WTC11 (cell line): ENCODE measurements at regions not wholly inside any gene's neighbourhood (a gene's known extent, or its start where the extent isn't known, plus 50 kb on each side); places are given as distances from the start of the nearest gene placed in this dataset.

ENCODE experiments used
- ATAC-seq: fragments of 200-7000 bp; cut with Tn5 transposase; 2 replicates; pipeline ENCODE4 v1.10.0; 2021; ENCODE audit warnings: mild to moderate bottlenecking, moderate library complexity
- CTCF ChIA-PET: fragments of 300-600 bp; sonication (Branson Sonifier 250); formaldehyde crosslinking; loops from one replicate; lab custom pipeline; 2021; ENCODE audit warnings: antibody characterized with exemption; lab: Charles Lee
- POLR2A ChIA-PET: fragments of 350-600 bp; sonication (Branson Sonifier 250); formaldehyde crosslinking; loops from one replicate; lab custom pipeline; 2021; ENCODE audit warnings: antibody characterized with exemption; lab: Charles Lee
- DNase-seq: peaks from one replicate; pipeline ENCODE4 v3.0.0; 2021; ENCODE audit warnings: low spot score
- H3K27ac Mint-ChIP-seq: 2 replicates; pipeline ENCODE4 v1.8.0; 2021; ENCODE audit warnings: mixed read lengths
- H3K27me3 Mint-ChIP-seq: 2 replicates; pipeline ENCODE4 v1.8.0; 2021; ENCODE audit warnings: low read depth, mild to moderate bottlenecking, moderate library complexity, mixed read lengths
- H3K36me3 Mint-ChIP-seq: 2 replicates; pipeline ENCODE4 v1.8.0; 2021; ENCODE audit warnings: mixed read lengths
- H3K4me1 Mint-ChIP-seq: 2 replicates; pipeline ENCODE4 v1.8.0; 2022; ENCODE audit warnings: mixed read lengths
- H3K4me3 Mint-ChIP-seq: 2 replicates; pipeline ENCODE4 v1.8.0; 2021; ENCODE audit warnings: mild to moderate bottlenecking, moderate library complexity, mixed read lengths
- H3K9me3 Mint-ChIP-seq: 2 replicates; pipeline ENCODE4 v1.8.0; 2021; ENCODE audit warnings: mixed read lengths
- CBFB ChIP-seq: sonication (generic); formaldehyde crosslinking; IDR thresholded peaks from 2 replicates; pipeline ENCODE4 v1.8.1; 2022; ENCODE audit warnings: mild to moderate bottlenecking, low read depth, missing genetic modification reagents
- ELF4 ChIP-seq: sonication (generic); formaldehyde crosslinking; IDR thresholded peaks from 2 replicates; pipeline ENCODE4 v1.8.1; 2022; ENCODE audit warnings: low read depth, mild to moderate bottlenecking, moderate library complexity, missing genetic modification reagents
- ESRRA ChIP-seq: sonication (generic); formaldehyde crosslinking; IDR thresholded peaks from 2 replicates; pipeline ENCODE4 v1.8.1; 2022; ENCODE audit warnings: mild to moderate bottlenecking, missing genetic modification reagents, borderline replicate concordance
- HMGA2 ChIP-seq: fragments of 250-450 bp; sonication (Bioruptor Pico); IDR thresholded peaks from 2 replicates; pipeline ENCODE4 v1.4.0; 2021; ENCODE audit warnings: mild to moderate bottlenecking, moderate library complexity
- JAZF1 ChIP-seq: fragments of 250-450 bp; sonication (Bioruptor Pico); IDR thresholded peaks from 2 replicates; pipeline ENCODE4 v1.9.0; 2021; ENCODE audit warnings: moderate library complexity, mild to moderate bottlenecking, inconsistent platforms
- MXD4 ChIP-seq: fragments of 250-450 bp; sonication (Bioruptor Pico); IDR thresholded peaks from 2 replicates; pipeline ENCODE4 v1.8.0; 2021; ENCODE audit warnings: mild to moderate bottlenecking, moderate library complexity, borderline replicate concordance
- MYBL2 ChIP-seq: sonication (generic); formaldehyde crosslinking; IDR thresholded peaks from 2 replicates; pipeline ENCODE4 v1.8.1; 2023; ENCODE audit warnings: mild to moderate bottlenecking, moderate library complexity, missing genetic modification reagents
- RELA ChIP-seq: sonication (generic); formaldehyde crosslinking; IDR thresholded peaks from 2 replicates; pipeline ENCODE4 v1.8.1; 2022; ENCODE audit warnings: missing genetic modification reagents, mild to moderate bottlenecking, borderline replicate concordance
- ZNF219 ChIP-seq: sonication (generic); formaldehyde crosslinking; IDR thresholded peaks from 2 replicates; pipeline ENCODE4 v1.8.0; 2023; ENCODE audit warnings: missing genetic modification reagents, mild to moderate bottlenecking, borderline replicate concordance
- ZNF263 ChIP-seq: sonication (generic); formaldehyde crosslinking; IDR thresholded peaks from 2 replicates; pipeline ENCODE4 v1.8.1; 2022; ENCODE audit warnings: low read depth, mild to moderate bottlenecking, moderate library complexity, missing genetic modification reagents
- TF ChIP-seq, protein P1 (sequence below): sonication (generic); formaldehyde crosslinking; IDR thresholded peaks from 2 replicates; pipeline ENCODE4 v1.8.0; 2023; ENCODE audit warnings: missing genetic modification reagents, mild to moderate bottlenecking, borderline replicate concordance
- TF ChIP-seq, protein P2 (sequence below): fragments of 250-450 bp; sonication (Bioruptor Pico); conservative IDR thresholded peaks from 2 replicates; pipeline ENCODE4 v1.9.0; 2021; ENCODE audit warnings: mild to moderate bottlenecking
- TF ChIP-seq, protein P3 (sequence below): sonication (generic); formaldehyde crosslinking; conservative IDR thresholded peaks from 2 replicates; pipeline ENCODE4 v1.8.1; 2022; ENCODE audit warnings: mild to moderate bottlenecking, missing genetic modification reagents
- TF ChIP-seq, protein P4 (sequence below): sonication (generic); formaldehyde crosslinking; IDR thresholded peaks from 2 replicates; pipeline ENCODE4 v1.8.1; 2022; ENCODE audit warnings: mild to moderate bottlenecking, moderate library complexity, missing genetic modification reagents
- TF ChIP-seq, protein P5 (sequence below): sonication (generic); formaldehyde crosslinking; IDR thresholded peaks from 2 replicates; pipeline ENCODE4 v1.8.1; 2023; ENCODE audit warnings: mild to moderate bottlenecking, missing genetic modification reagents, borderline replicate concordance
- TF ChIP-seq, protein P6 (sequence below): sonication (generic); formaldehyde crosslinking; IDR thresholded peaks from 2 replicates; pipeline ENCODE4 v1.8.1; 2023; ENCODE audit warnings: mild to moderate bottlenecking, missing genetic modification reagents, moderate library complexity
- TF ChIP-seq, protein P7 (sequence below): sonication (generic); formaldehyde crosslinking; IDR thresholded peaks from 2 replicates; pipeline ENCODE4 v1.8.1; 2023; ENCODE audit warnings: mild to moderate bottlenecking, missing genetic modification reagents, moderate library complexity

DNA sequence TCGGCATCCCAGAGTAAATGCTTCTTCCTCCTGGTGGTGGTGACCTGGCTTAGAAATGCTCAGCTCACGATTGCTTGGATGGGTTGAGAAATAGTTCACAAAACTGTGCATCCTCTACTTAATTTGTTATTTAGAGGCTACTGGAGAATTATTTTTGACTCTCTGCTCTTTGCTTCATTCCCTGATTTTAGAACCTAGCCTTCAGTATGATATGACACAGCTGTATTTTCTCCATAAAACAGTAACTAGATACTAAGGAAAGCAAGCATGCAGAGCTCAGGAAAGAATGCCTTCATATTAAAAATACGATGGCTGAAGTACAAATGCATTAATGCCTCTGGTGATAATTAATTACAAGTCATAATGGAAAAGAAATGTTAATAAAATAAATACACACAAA is 602.0 kb upstream of the COBL start (continued):
- TF ChIP-seq, protein P1, sequence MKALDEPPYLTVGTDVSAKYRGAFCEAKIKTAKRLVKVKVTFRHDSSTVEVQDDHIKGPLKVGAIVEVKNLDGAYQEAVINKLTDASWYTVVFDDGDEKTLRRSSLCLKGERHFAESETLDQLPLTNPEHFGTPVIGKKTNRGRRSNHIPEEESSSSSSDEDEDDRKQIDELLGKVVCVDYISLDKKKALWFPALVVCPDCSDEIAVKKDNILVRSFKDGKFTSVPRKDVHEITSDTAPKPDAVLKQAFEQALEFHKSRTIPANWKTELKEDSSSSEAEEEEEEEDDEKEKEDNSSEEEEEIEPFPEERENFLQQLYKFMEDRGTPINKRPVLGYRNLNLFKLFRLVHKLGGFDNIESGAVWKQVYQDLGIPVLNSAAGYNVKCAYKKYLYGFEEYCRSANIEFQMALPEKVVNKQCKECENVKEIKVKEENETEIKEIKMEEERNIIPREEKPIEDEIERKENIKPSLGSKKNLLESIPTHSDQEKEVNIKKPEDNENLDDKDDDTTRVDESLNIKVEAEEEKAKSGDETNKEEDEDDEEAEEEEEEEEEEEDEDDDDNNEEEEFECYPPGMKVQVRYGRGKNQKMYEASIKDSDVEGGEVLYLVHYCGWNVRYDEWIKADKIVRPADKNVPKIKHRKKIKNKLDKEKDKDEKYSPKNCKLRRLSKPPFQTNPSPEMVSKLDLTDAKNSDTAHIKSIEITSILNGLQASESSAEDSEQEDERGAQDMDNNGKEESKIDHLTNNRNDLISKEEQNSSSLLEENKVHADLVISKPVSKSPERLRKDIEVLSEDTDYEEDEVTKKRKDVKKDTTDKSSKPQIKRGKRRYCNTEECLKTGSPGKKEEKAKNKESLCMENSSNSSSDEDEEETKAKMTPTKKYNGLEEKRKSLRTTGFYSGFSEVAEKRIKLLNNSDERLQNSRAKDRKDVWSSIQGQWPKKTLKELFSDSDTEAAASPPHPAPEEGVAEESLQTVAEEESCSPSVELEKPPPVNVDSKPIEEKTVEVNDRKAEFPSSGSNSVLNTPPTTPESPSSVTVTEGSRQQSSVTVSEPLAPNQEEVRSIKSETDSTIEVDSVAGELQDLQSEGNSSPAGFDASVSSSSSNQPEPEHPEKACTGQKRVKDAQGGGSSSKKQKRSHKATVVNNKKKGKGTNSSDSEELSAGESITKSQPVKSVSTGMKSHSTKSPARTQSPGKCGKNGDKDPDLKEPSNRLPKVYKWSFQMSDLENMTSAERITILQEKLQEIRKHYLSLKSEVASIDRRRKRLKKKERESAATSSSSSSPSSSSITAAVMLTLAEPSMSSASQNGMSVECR (CRISPR knock-in tag), result no peak
- TF ChIP-seq, protein P2, sequence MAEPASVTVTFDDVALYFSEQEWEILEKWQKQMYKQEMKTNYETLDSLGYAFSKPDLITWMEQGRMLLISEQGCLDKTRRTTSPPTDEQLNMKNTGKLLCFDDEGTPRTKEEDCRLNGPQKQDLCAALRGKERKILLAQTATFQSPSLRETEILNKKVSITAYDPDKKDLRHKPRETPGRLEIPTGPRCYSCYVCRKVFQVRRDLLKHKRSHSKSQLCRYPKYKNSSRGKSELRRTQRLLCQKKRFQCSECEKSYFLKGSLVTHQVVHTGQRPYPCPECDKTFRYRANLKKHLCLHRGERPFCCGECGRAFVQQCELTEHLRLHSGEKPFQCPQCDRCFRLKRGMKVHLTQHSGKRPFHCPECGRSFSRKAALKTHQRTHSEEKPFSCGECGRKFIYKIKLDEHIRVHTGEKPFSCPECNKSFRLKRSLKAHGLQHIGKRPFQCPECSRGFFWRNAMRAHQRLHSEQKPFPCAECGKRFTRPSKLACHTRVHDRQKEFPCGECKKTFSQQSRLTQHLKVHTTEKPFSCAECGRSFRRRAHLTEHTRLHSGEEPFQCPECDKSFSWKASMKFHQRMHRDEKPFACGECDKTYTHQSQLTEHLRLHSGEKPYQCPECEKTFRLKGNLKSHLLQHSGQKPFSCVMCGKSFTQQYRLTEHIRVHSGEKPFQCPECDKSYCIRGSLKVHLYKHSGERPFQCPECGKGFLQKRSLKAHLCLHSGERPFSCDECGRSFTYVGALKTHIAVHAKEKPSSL (CRISPR knock-in tag), result no peak
- TF ChIP-seq ELF4 (no peak), ZNF219 (CRISPR knock-in tag) (no peak)
- TF ChIP-seq, protein P3, sequence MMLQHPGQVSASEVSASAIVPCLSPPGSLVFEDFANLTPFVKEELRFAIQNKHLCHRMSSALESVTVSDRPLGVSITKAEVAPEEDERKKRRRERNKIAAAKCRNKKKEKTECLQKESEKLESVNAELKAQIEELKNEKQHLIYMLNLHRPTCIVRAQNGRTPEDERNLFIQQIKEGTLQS (CRISPR knock-in tag), result no peak
- TF ChIP-seq, all 79 proteins: peak for 0

DNA sequence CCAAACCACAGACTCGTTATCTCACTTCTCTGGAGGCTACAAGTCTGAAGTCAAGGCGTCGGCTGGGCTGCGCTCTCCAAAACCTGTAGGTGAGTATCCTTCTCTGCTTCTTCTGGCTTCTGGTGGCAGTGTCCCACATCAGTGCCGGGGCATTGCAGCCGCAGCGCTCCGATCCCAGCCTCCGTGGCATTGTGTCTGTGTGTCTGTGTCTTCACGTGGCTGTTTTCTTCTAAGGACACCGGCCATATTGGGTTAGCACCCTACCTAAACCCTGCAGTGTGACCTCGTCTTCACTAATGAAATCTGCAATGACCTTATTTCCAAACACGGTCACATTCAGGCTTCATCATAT is 584.9 kb upstream of the COBL start:
- H3K27ac Mint-ChIP-seq, result no peak overlapping the region
- POLR2A ChIA-PET, result no interaction called here
- no peaks in the 10 kb centered on the region; the same call in 1 of the 2 replicates for H3K27me3 Mint-ChIP-seq
- ATAC-seq, result no peak
- H3K9me3 Mint-ChIP-seq, result peaks cover 13% of the 10 kb centered on the region
- CTCF ChIA-PET, result no interaction called here
- 0 out of 2 replicates have a peak, but pooled peaks cover 3% of the 10 kb centered on the region for H3K4me1 Mint-ChIP-seq
- H3K36me3 Mint-ChIP-seq, result no peaks in the 10 kb centered on the region
- H3K4me3 Mint-ChIP-seq, result no peak overlapping the region
- DNase-seq, result no peak
- TF ChIP-seq, protein P4, sequence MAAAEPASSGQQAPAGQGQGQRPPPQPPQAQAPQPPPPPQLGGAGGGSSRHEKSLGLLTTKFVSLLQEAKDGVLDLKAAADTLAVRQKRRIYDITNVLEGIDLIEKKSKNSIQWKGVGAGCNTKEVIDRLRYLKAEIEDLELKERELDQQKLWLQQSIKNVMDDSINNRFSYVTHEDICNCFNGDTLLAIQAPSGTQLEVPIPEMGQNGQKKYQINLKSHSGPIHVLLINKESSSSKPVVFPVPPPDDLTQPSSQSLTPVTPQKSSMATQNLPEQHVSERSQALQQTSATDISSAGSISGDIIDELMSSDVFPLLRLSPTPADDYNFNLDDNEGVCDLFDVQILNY (CRISPR knock-in tag), result no peak
- TF ChIP-seq, protein P5, sequence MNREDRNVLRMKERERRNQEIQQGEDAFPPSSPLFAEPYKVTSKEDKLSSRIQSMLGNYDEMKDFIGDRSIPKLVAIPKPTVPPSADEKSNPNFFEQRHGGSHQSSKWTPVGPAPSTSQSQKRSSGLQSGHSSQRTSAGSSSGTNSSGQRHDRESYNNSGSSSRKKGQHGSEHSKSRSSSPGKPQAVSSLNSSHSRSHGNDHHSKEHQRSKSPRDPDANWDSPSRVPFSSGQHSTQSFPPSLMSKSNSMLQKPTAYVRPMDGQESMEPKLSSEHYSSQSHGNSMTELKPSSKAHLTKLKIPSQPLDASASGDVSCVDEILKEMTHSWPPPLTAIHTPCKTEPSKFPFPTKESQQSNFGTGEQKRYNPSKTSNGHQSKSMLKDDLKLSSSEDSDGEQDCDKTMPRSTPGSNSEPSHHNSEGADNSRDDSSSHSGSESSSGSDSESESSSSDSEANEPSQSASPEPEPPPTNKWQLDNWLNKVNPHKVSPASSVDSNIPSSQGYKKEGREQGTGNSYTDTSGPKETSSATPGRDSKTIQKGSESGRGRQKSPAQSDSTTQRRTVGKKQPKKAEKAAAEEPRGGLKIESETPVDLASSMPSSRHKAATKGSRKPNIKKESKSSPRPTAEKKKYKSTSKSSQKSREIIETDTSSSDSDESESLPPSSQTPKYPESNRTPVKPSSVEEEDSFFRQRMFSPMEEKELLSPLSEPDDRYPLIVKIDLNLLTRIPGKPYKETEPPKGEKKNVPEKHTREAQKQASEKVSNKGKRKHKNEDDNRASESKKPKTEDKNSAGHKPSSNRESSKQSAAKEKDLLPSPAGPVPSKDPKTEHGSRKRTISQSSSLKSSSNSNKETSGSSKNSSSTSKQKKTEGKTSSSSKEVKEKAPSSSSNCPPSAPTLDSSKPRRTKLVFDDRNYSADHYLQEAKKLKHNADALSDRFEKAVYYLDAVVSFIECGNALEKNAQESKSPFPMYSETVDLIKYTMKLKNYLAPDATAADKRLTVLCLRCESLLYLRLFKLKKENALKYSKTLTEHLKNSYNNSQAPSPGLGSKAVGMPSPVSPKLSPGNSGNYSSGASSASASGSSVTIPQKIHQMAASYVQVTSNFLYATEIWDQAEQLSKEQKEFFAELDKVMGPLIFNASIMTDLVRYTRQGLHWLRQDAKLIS, result no peak
- TF ChIP-seq HMGA2 (CRISPR knock-in tag) (no peak), CBFB (CRISPR knock-in tag) (no peak), ZNF263 (no peak), RELA (CRISPR knock-in tag) (no peak), MXD4 (CRISPR knock-in tag) (no peak), ESRRA (CRISPR knock-in tag) (no peak), MYBL2 (CRISPR knock-in tag) (no peak), JAZF1 (CRISPR knock-in tag) (no peak)
- TF ChIP-seq, protein P3 (CRISPR knock-in tag), result no peak
- TF ChIP-seq, protein P6, sequence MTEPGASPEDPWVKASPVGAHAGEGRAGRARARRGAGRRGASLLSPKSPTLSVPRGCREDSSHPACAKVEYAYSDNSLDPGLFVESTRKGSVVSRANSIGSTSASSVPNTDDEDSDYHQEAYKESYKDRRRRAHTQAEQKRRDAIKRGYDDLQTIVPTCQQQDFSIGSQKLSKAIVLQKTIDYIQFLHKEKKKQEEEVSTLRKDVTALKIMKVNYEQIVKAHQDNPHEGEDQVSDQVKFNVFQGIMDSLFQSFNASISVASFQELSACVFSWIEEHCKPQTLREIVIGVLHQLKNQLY (CRISPR knock-in tag), result no peak
- TF ChIP-seq, protein P7, sequence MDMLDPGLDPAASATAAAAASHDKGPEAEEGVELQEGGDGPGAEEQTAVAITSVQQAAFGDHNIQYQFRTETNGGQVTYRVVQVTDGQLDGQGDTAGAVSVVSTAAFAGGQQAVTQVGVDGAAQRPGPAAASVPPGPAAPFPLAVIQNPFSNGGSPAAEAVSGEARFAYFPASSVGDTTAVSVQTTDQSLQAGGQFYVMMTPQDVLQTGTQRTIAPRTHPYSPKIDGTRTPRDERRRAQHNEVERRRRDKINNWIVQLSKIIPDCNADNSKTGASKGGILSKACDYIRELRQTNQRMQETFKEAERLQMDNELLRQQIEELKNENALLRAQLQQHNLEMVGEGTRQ (CRISPR knock-in tag), result no peak
